ENCODE measurements at regions not wholly inside any gene's neighbourhood (a gene's known extent, or its start where the extent isn't known, plus 50 kb on each side); places are given as distances from the start of the nearest gene placed in this dataset.

DNA sequence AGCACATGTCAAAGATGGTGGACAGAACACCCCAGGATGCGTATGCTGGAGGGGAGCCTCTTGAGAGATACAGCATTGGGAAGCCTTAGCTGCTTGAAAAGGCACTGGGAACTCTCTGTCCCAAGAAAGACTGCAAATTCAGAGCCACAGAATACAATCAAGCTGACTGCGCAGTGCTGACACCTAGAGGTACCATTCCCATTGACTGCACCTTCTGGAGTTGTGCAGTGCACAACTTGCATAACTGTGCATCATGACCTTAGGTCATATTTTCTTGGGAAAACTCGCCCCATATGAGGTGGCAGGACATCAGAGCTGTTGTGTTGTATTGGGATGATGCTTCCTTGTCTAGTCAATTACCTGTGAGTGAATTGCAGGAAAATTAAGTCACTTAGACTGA, 646.5 kb upstream of the NOX3 start:
- H3K9me3 ChIP-seq (ENCODE audit: control insufficient read depth, low read depth, low read length) = no peaks in the 10 kb centered on the region
- H3K27ac ChIP-seq (ENCODE audit: low read length) = no peak overlapping the region
- H3K36me3 ChIP-seq (ENCODE audit: control insufficient read depth, low read depth, low read length) = no peaks in the 10 kb centered on the region
- H3K9ac ChIP-seq (ENCODE audit: low read length) = no peak overlapping the region
- no peaks in the 10 kb centered on the region for H3K27me3 ChIP-seq (ENCODE audit: control insufficient read depth, insufficient read depth, low read length)
- no peaks in the 10 kb centered on the region for H3K4me1 ChIP-seq (ENCODE audit: control insufficient read depth, low read depth, low read length)
- no peak overlapping the region for H3K4me3 ChIP-seq (ENCODE audit: low read length)

DNA sequence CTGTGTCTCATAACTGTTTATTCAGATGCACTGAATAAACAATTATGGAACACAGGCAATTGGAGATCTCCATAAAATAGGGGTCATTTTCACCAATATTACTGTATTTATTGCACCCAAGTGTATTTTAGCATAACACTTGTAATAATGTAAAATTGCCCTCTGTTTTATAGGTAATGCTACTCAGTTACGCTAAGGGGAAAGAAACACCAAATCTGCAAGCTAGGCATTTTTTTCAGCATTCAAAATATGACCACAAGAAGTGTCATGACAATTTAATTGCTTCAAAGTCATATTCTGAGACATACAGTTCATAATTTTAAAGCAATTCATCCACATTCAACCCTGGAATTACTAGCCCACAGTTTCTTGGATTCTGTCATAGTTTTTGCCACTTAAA, 643.2 kb upstream of the NOX3 start:
- Histone ChIP-seq H3K27ac (ENCODE audit: low read length) (no peak overlapping the region), H3K36me3 (ENCODE audit: control insufficient read depth, low read depth, low read length) (no peaks in the 10 kb centered on the region), H3K9ac (ENCODE audit: low read length) (no peak overlapping the region), H3K4me3 (ENCODE audit: low read length) (no peak overlapping the region), H3K4me1 (ENCODE audit: control insufficient read depth, low read depth, low read length) (no peaks in the 10 kb centered on the region), H3K9me3 (ENCODE audit: control insufficient read depth, low read depth, low read length) (no peaks in the 10 kb centered on the region), H3K27me3 (ENCODE audit: control insufficient read depth, insufficient read depth, low read length) (no peaks in the 10 kb centered on the region)

DNA sequence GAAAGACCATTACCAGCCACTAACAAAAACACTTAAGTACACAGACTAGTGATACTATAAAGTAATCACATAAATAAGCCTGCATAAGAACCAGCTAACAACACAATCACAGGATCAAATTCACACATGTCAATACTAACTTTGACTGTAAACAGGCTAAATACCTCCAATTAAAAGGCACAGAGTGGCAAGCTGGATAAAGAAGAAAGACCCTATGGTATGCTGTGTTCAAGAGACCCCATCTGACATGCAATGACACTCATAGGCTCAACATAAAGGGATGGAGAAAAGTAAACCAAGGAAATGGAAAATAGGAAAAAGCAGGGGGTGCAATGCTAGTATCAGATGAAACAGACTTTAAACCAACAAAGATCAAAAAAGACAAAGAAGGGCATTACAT, 631.8 kb upstream of the NOX3 start:
- Histone ChIP-seq H3K27ac (ENCODE audit: low read length) (no peak overlapping the region), H3K4me3 (ENCODE audit: low read length) (no peak overlapping the region), H3K27me3 (ENCODE audit: control insufficient read depth, insufficient read depth, low read length) (no peaks in the 10 kb centered on the region), H3K9me3 (ENCODE audit: control insufficient read depth, low read depth, low read length) (peaks cover 12% of the 10 kb centered on the region), H3K9ac (ENCODE audit: low read length) (no peak overlapping the region), H3K4me1 (ENCODE audit: control insufficient read depth, low read depth, low read length) (no peaks in the 10 kb centered on the region), H3K36me3 (ENCODE audit: control insufficient read depth, low read depth, low read length) (no peaks in the 10 kb centered on the region)

DNA sequence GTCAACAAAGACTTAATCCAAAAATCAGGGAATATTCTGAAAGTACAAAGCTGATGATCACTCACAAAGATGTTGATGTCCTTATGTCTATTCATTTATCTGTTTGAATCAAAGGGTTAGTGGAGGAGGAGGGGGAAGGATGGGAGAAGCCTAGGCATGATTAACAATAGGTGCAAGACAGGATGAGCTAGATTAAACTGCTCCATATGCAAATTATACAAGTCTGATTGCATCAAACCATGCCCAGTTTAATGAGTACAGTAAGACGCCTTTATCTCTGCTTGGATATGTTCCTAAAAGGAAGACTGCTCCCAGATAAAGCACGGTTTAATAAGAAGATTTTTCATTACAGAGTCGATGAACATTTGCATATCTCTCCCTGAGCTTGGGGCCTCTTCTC, 626.4 kb upstream of the NOX3 start:
- H3K4me3 ChIP-seq (ENCODE audit: low read length) = no peak overlapping the region
- no peaks in the 10 kb centered on the region for H3K27me3 ChIP-seq (ENCODE audit: control insufficient read depth, insufficient read depth, low read length)
- no peaks in the 10 kb centered on the region for H3K4me1 ChIP-seq (ENCODE audit: control insufficient read depth, low read depth, low read length)
- no peaks in the 10 kb centered on the region for H3K36me3 ChIP-seq (ENCODE audit: control insufficient read depth, low read depth, low read length)
- H3K9me3 ChIP-seq (ENCODE audit: control insufficient read depth, low read depth, low read length) = peaks cover 6% of the 10 kb centered on the region
- no peak overlapping the region for H3K27ac ChIP-seq (ENCODE audit: low read length)
- H3K9ac ChIP-seq (ENCODE audit: low read length) = no peak overlapping the region

DNA sequence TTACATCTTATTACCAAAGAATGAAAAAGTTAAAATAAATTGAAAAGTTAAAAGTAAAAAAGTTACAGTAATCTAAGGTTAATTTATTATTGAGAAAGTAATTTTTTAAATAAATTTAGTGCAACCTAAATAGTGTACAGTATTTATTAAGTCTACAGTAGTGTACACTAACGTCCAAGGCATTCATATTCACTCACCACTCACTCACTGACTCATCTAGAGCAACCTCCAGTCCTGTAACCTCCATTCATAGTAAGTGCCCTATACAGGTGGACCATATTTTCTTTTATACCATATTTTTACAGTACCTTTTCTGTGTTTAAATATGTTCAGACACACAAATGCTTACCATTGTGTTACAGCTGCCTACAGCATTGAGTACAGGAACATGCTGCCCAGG, 624.7 kb upstream of the NOX3 start:
- Histone ChIP-seq H3K36me3 (ENCODE audit: control insufficient read depth, low read depth, low read length) (no peaks in the 10 kb centered on the region), H3K9me3 (ENCODE audit: control insufficient read depth, low read depth, low read length) (no peaks in the 10 kb centered on the region), H3K9ac (ENCODE audit: low read length) (no peak overlapping the region), H3K27me3 (ENCODE audit: control insufficient read depth, insufficient read depth, low read length) (no peaks in the 10 kb centered on the region), H3K4me1 (ENCODE audit: control insufficient read depth, low read depth, low read length) (no peaks in the 10 kb centered on the region), H3K4me3 (ENCODE audit: low read length) (no peak overlapping the region), H3K27ac (ENCODE audit: low read length) (no peak overlapping the region)

DNA sequence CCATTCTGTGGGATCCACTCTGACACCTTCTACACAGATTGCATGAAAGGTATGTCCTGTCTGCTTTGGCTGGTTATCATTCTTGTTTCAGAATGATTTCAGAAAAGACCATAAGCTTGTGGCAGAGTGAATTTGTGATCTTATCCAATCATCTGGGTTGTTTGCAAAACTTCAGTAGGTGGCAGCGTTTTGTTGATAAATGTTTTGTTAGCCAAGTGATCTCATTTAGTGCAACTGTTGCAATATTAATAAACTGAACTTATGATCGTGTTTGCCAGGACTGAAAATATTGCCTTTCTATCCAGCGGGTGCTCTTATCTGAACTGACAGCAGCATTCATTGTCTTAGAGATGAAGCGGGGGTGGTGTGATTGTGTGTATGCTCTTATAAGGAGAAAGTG, 613.2 kb upstream of the NOX3 start:
- H3K4me3 ChIP-seq (ENCODE audit: low read length) = no peak overlapping the region
- H3K36me3 ChIP-seq (ENCODE audit: control insufficient read depth, low read depth, low read length) = no peaks in the 10 kb centered on the region
- no peak overlapping the region for H3K27ac ChIP-seq (ENCODE audit: low read length)

GRCh38 chr6:156065849-156066248, 610.2 kb upstream of the NOX3 start:
- no peak overlapping the region for H3K9ac ChIP-seq (ENCODE audit: low read length)
- H3K27me3 ChIP-seq (ENCODE audit: control insufficient read depth, insufficient read depth, low read length) = no peaks in the 10 kb centered on the region
- H3K4me1 ChIP-seq (ENCODE audit: control insufficient read depth, low read depth, low read length) = no peaks in the 10 kb centered on the region
- no peaks in the 10 kb centered on the region for H3K9me3 ChIP-seq (ENCODE audit: control insufficient read depth, low read depth, low read length)
- H3K36me3 ChIP-seq (ENCODE audit: control insufficient read depth, low read depth, low read length) = no peaks in the 10 kb centered on the region
- H3K4me3 ChIP-seq (ENCODE audit: low read length) = no peak overlapping the region
- no peak overlapping the region for H3K27ac ChIP-seq (ENCODE audit: low read length)

More for the DNA sequence above, 613.2 kb upstream of the NOX3 start:
- Histone ChIP-seq H3K27me3 (ENCODE audit: control insufficient read depth, insufficient read depth, low read length) (no peaks in the 10 kb centered on the region), H3K4me1 (ENCODE audit: control insufficient read depth, low read depth, low read length) (no peaks in the 10 kb centered on the region), H3K9ac (ENCODE audit: low read length) (no peak overlapping the region), H3K9me3 (ENCODE audit: control insufficient read depth, low read depth, low read length) (no peaks in the 10 kb centered on the region)

DNA sequence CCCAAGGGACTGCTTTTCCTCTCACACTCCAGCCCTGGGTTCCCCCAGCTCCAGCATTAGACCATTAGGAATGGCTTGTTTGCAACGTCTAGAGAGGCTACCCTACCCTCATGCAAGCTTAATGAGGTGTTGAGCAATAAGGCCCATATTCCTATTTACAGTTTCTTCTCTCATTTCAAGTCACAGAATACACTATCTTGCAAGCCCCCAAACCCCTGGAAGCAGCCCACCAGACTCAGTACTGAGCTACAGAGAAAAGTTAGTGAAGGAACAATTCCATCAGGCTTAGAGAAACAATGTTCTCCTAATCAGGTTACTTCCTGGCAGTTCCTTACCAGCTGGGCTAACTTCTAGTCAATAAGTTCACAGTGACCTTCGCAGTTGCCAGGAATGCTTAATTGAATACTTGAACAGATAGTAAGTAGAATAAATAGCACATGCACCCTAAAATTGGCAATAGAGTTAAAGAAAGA, 606.5 kb upstream of the NOX3 start:
- Histone ChIP-seq H3K27ac (ENCODE audit: low read length) (no peak overlapping the region), H3K27me3 (ENCODE audit: control insufficient read depth, insufficient read depth, low read length) (no peaks in the 10 kb centered on the region), H3K9ac (ENCODE audit: low read length) (no peak overlapping the region), H3K9me3 (ENCODE audit: control insufficient read depth, low read depth, low read length) (no peaks in the 10 kb centered on the region), H3K4me3 (ENCODE audit: low read length) (no peak overlapping the region), H3K4me1 (ENCODE audit: control insufficient read depth, low read depth, low read length) (no peaks in the 10 kb centered on the region), H3K36me3 (ENCODE audit: control insufficient read depth, low read depth, low read length) (no peaks in the 10 kb centered on the region)

- Histone ChIP-seq H3K4me1 (ENCODE audit: control insufficient read depth, low read depth, low read length) (no peaks in the 10 kb centered on the region), H3K9ac (ENCODE audit: low read length) (no peak overlapping the region), H3K4me3 (ENCODE audit: low read length) (no peak overlapping the region), H3K27me3 (ENCODE audit: control insufficient read depth, insufficient read depth, low read length) (no peaks in the 10 kb centered on the region), H3K9me3 (ENCODE audit: control insufficient read depth, low read depth, low read length) (no peaks in the 10 kb centered on the region), H3K27ac (ENCODE audit: low read length) (no peak overlapping the region), H3K36me3 (ENCODE audit: control insufficient read depth, low read depth, low read length) (no peaks in the 10 kb centered on the region)
Observed at GRCh38 chr6:156061465-156061864, 605.8 kb upstream of the NOX3 start.

GRCh38 chr6:156060013-156060412, 604.4 kb upstream of the NOX3 start:
- Histone ChIP-seq H3K9me3 (ENCODE audit: control insufficient read depth, low read depth, low read length) (peaks cover 5% of the 10 kb centered on the region), H3K4me3 (ENCODE audit: low read length) (no peak overlapping the region), H3K9ac (ENCODE audit: low read length) (no peak overlapping the region), H3K4me1 (ENCODE audit: control insufficient read depth, low read depth, low read length) (no peaks in the 10 kb centered on the region), H3K36me3 (ENCODE audit: control insufficient read depth, low read depth, low read length) (no peaks in the 10 kb centered on the region), H3K27ac (ENCODE audit: low read length) (no peak overlapping the region), H3K27me3 (ENCODE audit: control insufficient read depth, insufficient read depth, low read length) (no peaks in the 10 kb centered on the region)

GRCh38 chr6:156058356-156058755, 602.7 kb upstream of the NOX3 start:
- no peaks in the 10 kb centered on the region for H3K27me3 ChIP-seq (ENCODE audit: control insufficient read depth, insufficient read depth, low read length)
- H3K9ac ChIP-seq (ENCODE audit: low read length) = no peak overlapping the region
- H3K36me3 ChIP-seq (ENCODE audit: control insufficient read depth, low read depth, low read length) = no peaks in the 10 kb centered on the region
- H3K9me3 ChIP-seq (ENCODE audit: control insufficient read depth, low read depth, low read length) = peaks cover 5% of the 10 kb centered on the region
- H3K27ac ChIP-seq (ENCODE audit: low read length) = no peak overlapping the region
- no peaks in the 10 kb centered on the region for H3K4me1 ChIP-seq (ENCODE audit: control insufficient read depth, low read depth, low read length)
- no peak overlapping the region for H3K4me3 ChIP-seq (ENCODE audit: low read length)

GRCh38 chr6:156057869-156058268, 602.2 kb upstream of the NOX3 start:
- Histone ChIP-seq H3K36me3 (ENCODE audit: control insufficient read depth, low read depth, low read length) (no peaks in the 10 kb centered on the region), H3K4me3 (ENCODE audit: low read length) (no peak overlapping the region), H3K4me1 (ENCODE audit: control insufficient read depth, low read depth, low read length) (no peaks in the 10 kb centered on the region), H3K27me3 (ENCODE audit: control insufficient read depth, insufficient read depth, low read length) (no peaks in the 10 kb centered on the region), H3K9ac (ENCODE audit: low read length) (no peak overlapping the region), H3K9me3 (ENCODE audit: control insufficient read depth, low read depth, low read length) (peaks cover 5% of the 10 kb centered on the region), H3K27ac (ENCODE audit: low read length) (no peak overlapping the region)

All from iPS-18a (cell line).